ENCODE measurements at regions not wholly inside any gene's neighbourhood (a gene's known extent, or its start where the extent isn't known, plus 50 kb on each side); places are given as distances from the start of the nearest gene placed in this dataset. TPM values are rescaled to one million over a fixed set of nuclear protein-coding genes. Genes with fewer than 3 reads are reported as not detected.
A peak's percentile ranks its signal among the peaks of the same experiment; 100 is the strongest.

DNA sequence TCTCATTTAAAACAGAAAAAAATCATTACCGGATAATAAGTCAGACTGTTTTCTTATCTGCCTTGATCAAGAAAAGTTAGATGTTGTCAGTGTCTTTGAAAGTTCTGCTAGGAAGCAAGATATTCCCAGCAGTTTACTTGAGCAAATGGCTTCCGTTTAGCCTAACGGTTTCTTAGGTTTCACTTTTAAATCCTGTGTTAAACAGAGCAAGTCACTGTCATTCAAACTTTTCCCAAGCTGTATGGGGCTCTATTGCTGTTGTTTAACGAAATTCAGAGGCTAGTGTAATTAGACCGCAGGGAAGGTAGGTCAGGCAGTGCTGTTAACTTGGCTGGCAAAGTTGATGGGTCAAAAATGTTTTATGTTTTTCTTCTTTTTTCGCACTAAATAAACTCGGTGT, 80.3 kb upstream of the NEIL3 start:
- peak in 1 of 3 donors; percentile 6 for DNase-seq (ENCODE audit: low read depth in 2 of 3, low spot score in 2 of 3)

DNA sequence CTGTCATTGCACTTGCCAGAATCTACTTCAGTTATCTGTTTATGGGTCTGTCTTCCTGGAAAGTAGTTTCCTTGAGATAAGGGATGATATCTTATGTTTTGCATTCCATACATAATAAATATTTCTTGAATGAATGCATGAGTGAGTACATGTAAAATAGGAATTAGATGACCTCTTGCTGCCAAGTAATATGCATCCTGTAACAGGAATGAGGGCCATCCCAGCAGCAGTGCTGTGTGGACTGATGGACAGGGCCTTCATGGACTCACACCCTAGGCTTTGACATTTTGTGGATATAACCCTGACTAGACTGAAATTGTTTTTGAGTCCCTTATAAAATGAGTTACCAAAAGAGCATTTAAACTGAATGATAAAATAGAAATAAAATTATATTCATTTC, 77.2 kb upstream of the NEIL3 start:
- no peak for DNase-seq (ENCODE audit: low read depth in 2 of 3, low spot score in 2 of 3)

DNA sequence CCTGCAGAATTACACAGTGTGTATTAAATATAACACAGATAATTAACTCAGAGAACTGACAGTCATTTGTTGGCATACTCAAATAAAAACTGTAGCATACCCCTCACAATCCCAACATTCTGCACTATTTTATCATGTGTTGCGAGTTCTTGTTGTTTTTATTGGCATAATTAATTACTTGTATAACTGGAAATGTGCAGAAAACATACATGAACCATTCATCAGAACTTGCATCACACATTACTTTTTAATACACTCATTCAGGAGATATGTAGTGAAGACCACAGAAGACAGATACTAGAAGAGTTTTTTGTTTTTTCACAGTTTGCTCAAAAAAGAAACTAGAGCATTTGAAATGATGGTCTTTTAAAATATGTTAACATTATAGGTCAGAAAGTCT, 74.6 kb upstream of the NEIL3 start:
- no peak for DNase-seq (ENCODE audit: low read depth in 2 of 3, low spot score in 2 of 3)

GRCh38 chr4:177236886-177237285, 72.8 kb upstream of the NEIL3 start:
- peak in 1 of 3 donors; percentile 7 for DNase-seq (ENCODE audit: low read depth in 2 of 3, low spot score in 2 of 3)

DNA sequence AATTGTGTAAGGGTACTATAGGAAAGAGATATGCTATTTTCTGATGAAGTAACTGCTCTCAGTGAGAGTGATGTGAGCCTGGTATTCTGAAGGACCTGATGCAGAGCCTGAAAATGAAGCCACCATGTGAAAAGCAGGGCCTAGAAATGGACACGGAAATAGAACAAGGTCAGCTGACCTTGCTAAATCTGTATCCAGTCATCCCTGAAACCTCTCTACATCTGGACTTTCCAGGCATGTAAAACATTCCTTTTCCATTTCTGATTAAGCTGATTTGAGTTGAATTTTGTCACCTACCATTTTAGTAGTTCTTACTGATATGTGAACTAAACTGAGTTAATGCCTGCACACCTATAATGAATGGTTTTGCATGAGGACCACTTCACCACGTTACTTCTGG, 72.4 kb upstream of the NEIL3 start:
- no peak for DNase-seq (ENCODE audit: low read depth in 2 of 3, low spot score in 2 of 3)

DNA sequence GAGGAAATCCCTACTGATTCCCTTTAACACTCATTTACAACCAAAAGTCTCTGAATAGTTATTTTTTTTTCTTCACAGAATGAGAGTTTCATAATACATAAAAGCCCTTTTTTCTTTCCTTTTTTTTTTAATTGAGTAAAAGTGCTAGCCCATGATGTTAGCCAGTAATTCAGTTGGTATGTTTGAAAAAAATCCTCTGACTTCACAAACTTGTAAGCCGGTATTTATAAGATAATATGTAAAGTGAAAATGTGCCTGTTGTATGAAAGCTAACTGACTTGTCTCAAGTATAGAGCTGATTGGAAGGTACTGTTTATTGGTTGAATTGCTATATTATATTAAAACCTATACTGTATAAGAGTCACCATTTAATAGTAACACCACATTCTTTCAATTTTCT, 70.2 kb upstream of the NEIL3 start:
- DNase-seq (ENCODE audit: low read depth in 2 of 3, low spot score in 2 of 3) = no peak

DNA sequence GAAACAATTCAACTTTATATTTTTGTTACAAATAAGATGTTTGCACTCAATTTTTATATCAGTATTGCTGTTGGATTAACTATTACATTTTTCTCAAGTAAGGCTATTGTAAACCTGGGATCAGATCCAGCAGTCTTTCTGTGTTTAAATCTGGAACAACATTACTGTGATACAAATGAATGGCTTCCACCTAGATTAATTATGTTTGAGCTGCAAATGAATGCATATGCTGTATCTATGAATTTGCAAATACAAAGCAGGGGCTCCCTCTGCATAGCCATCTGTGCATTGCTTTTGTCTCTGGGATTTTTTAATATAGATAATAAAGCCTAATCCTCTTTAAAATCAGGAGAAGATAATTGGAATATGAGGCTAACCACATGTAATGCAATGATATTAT, 69.8 kb upstream of the NEIL3 start:
- DNase-seq (ENCODE audit: low read depth in 2 of 3, low spot score in 2 of 3) = no peak

DNA sequence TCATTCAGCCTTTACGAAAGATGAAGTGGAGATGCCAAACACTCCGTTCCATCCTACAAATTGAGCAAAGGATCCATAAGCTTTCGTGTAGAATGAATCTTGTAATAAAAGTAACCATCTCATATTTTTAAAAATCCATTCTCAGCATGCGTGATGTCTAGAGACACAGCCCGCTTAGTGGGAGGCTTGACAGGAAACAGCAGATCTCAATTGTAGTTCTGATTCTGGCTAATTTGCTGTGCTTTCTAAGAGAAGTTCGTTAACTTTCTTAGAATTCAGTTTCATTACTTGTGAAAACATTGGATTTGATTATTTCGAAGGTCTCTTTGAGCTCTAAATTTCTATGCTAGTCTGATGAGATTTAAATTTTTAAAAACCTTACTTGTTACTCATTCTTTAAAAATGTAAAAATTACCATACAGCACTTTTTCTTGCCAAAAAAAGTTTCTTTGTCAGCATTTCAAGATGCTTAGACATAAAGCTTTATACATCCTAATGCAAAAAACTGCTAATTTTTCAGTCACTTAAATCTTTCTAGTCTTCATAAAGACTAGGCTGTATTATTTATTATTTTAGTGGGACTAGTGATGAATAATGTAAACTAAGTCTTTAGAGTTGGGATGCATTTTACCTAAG, 66.9 kb upstream of the NEIL3 start:
- no peak for DNase-seq (ENCODE audit: low read depth in 2 of 3, low spot score in 2 of 3)

DNA sequence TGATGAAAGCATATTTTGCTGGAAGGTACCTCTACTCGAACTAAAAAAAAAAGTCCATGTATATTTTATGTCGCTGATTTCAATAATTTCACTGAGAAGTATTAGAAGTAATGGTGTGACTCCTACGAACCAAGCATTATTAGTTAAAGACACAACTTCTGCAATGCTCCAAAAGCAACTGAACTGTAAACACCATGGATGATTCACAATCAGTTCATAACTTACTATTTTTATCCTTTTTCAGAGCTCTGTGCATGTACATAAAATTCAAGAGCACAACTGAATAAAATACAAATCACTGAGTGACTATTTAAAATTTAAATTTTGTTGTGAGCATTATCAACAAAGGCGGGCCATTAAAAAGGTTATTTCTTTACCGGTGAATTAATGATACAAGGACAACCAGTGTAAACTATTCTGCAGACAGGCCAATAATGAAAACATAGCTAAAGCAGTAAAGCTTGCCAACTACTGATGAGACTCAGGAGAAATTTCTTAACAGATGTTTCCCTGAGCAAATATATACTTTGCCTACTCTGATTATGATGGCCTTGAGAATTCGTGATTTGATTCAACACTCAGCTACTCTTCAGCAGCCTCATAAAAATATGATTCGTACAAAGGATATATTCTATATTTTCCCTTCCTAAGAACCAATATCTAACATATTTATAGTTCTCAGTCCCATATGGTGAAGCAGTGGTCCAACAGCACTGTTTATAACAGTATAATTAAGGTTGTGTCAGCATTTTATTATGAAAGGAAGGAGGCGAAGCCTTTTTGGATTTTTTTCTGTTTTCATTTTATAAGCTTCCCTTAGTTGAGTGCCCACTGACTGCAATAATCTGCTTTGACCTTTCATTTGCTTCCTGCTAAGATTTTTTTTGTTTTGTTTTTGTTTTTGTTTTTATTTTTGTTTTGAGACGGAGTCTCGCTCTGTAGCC, 62.8 kb upstream of the NEIL3 start:
- no peak for DNase-seq (ENCODE audit: low read depth in 2 of 3, low spot score in 2 of 3)

DNA sequence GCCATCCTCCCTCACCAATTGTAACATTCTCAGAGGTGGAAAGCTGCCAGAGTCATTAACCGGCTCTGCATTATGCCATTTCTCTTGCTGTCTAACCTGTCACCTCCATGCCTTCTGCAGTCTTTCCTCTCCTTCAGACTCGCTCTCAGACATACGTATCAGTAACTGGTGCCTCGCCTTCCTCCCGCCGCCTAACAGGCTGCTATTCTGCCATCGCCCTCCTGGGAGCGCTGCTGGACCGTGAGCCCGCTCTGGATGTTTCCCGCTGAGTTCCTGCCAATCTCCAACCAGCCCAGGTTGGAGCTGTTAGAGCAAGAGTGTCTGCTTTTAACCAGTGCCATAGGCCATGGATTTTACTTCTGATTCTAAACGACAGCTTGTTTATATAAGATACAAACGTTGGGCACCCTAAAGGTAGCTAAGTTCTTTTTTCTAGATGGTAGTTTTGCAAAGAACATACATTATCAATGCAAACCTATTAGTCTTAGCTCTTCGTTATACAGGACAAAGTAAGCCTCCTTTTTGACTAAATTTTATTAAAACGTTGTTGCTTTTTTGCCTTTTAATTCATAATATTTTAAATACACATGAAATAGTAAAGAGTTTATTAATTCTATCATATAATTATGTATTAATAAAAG, 59.5 kb upstream of the NEIL3 start:
- DNase-seq (ENCODE audit: low read depth in 2 of 3, low spot score in 2 of 3) = peak; percentile 30 to 79 (median 48)

DNA sequence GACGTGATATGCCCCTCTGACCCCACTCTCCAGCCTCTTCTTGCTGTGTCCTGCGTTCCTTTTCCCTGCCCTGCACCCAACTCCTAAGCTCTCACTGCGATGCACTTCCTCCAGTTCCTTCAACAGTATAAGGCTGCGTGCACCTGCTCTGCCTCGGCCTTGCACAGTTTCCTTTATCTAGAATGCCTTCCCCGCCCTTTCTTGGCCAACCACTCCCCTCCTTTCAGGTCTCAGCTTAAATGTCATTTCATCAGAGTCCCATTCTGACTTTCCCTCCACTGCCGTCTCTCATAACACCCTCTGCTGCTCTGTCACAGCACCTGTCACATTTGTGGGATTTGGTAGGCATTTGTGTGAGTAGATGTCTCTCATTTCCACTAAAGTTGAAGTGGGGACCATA, 58.4 kb upstream of the NEIL3 start:
- DNase-seq (ENCODE audit: low read depth in 2 of 3, low spot score in 2 of 3) = no peak

DNA sequence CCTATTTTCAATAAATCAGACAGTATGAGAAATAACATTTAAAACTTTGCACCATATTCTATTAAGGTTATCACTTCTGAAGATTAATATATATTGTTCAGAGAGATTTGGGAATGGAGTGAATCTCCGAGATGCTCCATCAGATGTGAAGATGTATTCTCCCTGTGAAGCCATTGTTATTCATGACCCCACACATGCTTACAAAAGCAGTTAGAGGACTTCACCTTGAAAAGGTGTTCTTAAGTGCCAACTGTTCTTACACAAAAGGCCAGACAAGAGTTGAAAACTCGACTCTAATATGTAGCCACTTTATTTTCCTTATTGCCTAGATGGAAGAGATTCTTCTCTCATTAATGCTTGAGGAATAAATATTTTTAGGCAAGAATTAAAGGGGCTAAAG, 54.3 kb upstream of the NEIL3 start:
- no peak for DNase-seq (ENCODE audit: low read depth in 2 of 3, low spot score in 2 of 3)

- no peak for DNase-seq (ENCODE audit: low read depth in 2 of 3, low spot score in 2 of 3)
Observed at GRCh38 chr4:177256950-177257349, 52.7 kb upstream of the NEIL3 start.

DNA sequence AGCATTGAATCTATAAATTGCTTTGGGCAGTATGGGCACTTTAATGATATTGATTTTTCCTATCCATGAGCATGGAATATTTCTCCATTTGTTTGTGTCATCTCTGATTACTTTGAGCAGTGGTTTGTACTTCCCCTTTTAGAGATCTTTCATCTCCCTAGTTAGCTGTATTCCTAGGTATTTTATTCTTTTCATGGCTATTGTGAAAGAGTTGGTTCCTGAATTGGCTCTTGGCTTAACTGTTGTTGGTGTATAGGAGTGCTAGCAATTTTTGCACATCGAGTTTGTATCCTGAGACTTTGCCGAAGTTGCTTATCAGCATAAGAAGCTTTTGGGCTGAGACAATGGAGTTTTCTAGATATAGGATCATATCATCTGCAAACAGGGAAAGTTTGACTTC, 50.2 kb upstream of the NEIL3 start:
- peak in 1 of 3 donors; percentile 1 for DNase-seq (ENCODE audit: low read depth in 2 of 3, low spot score in 2 of 3)

Small RNAs in the stretch of these regions (small RNA-seq; reads per million reads assigned to genes)
- gene RN7SKP136 = not detected

Data from hematopoietic multipotent progenitor cell (in vitro differentiated cells).